Adrenal gland (tissue), 5 donors: ENCODE measurements at regions not wholly inside any gene's neighbourhood (a gene's known extent, or its start where the extent isn't known, plus 50 kb on each side); places are given as distances from the start of the nearest gene placed in this dataset.

Experiments used
- POLR2A ChIP-seq, 2 donors: fragments of 450-650 bp; IDR thresholded peaks; one replicate each; pipeline ENCODE4 v1.6.1; 2017; ENCODE audit warnings: antibody characterized with exemption in 2 of 2, mild to moderate bottlenecking in 2 of 2, moderate library complexity in 1 of 2
- TF ChIP-seq, protein P1 (sequence below), 6 experiments: fragments of 450-650 bp in 4 of 6; fragments of 200-600 bp in 2 of 6; sonication (generic) in 1 of 6; IDR thresholded peaks; 1 replicate in 5 of 6; 2 replicates in 1 of 6; pipeline versions ENCODE4 v1.5.1 to v1.8.0; 2016 to 2021; ENCODE audit warnings: antibody characterized with exemption in 6 of 6, mild to moderate bottlenecking in 2 of 6, moderate library complexity in 1 of 6
- donor health status: DM: no; HTN: no; CAD: no.

DNA sequence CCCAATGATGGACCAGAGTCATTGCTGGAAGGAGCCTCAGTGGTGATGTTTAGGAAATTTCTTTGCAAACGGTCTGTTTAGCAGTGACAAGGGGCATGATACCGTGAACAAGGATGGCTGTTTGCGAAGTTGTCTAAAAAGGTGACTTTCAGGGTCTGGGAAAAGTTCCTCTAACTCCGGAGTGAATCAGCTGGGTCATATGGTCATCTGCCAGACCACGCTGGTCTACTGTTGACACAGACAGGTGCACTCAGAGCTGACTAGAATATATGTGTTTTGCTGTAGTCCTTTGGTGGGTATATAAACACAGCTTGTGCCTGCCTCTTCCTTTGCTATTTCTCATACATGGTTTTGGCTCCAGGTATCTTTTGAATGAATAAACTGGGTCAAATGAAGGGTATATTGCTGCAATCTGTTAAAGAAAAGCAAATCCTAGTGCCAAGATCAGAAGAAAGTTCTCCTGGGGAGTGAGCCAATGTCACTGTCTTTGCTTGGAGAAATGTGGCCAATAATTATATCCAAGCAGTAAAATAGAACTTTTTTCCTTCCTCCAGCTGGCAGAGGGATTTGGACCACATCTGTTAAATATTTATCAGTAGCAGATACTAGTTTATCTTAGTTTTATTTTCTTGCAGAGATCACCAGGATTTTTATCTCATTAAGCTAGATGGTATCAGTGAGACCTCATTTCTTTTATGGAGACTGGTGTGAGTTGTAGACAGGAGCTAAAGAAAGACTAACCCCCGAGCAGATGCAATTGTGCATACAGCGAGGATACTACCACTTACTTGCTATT lies 286.0 kb downstream of the TRIB2 start:
- TF ChIP-seq, protein P1, sequence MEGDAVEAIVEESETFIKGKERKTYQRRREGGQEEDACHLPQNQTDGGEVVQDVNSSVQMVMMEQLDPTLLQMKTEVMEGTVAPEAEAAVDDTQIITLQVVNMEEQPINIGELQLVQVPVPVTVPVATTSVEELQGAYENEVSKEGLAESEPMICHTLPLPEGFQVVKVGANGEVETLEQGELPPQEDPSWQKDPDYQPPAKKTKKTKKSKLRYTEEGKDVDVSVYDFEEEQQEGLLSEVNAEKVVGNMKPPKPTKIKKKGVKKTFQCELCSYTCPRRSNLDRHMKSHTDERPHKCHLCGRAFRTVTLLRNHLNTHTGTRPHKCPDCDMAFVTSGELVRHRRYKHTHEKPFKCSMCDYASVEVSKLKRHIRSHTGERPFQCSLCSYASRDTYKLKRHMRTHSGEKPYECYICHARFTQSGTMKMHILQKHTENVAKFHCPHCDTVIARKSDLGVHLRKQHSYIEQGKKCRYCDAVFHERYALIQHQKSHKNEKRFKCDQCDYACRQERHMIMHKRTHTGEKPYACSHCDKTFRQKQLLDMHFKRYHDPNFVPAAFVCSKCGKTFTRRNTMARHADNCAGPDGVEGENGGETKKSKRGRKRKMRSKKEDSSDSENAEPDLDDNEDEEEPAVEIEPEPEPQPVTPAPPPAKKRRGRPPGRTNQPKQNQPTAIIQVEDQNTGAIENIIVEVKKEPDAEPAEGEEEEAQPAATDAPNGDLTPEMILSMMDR (IDR thresholded peaks at IDR 0.05), result no peak
- no peak for TF ChIP-seq POLR2A (IDR thresholded peaks at IDR 0.05)
